GM12878 (cell line): ENCODE measurements at regions not wholly inside any gene's neighbourhood (a gene's known extent, or its start where the extent isn't known, plus 50 kb on each side); places are given as distances from the start of the nearest gene placed in this dataset.

Experiments used
- CBFB ChIP-seq: IDR thresholded peaks from 2 replicates; pipeline ENCODE4 v1.6.1; 2016; ENCODE audit warnings: antibody characterized with exemption, low read depth
- CTCF ChIP-seq, 3 experiments: IDR thresholded peaks in 2 of 3; conservative IDR thresholded peaks in 1 of 3; 2 replicates each; pipeline ENCODE4 v1.5.1; 2011; ENCODE audit warnings: low read depth in 3 of 3, low read length in 3 of 3, mild to moderate bottlenecking in 3 of 3, control low read depth in 2 of 3, moderate library complexity in 2 of 3, inconsistent platforms in 1 of 3, mixed read lengths in 1 of 3; ENCODE audit not compliant: control insufficient read depth in 2 of 3, insufficient read depth in 1 of 3; ENCODE audit errors: extremely low read depth in 1 of 3
- FOS ChIP-seq: IDR thresholded peaks from 3 replicates; pipeline ENCODE4 v1.6.1; 2011; ENCODE audit warnings: borderline replicate concordance; ENCODE audit not compliant: insufficient read length; ENCODE audit errors: extremely low read depth
- FOXK2 ChIP-seq: fragments of 450-650 bp; IDR thresholded peaks from 2 replicates; pipeline ENCODE4 v1.6.1; 2017; ENCODE audit warnings: mild to moderate bottlenecking, moderate library complexity
- HDAC6 ChIP-seq: fragments of 200-600 bp; sonication (generic); IDR thresholded peaks from one replicate; pipeline ENCODE4 v1.8.0; 2017; ENCODE audit warnings: antibody characterized with exemption; ENCODE audit not compliant: unreplicated experiment
- POLR2A ChIP-seq: IDR thresholded peaks from 2 replicates; pipeline ENCODE4 v1.6.1; 2011; ENCODE audit warnings: low read depth, mild to moderate bottlenecking, low read length
- RELB ChIP-seq: fragments of 450-650 bp; IDR thresholded peaks from 2 replicates; pipeline ENCODE4 v1.6.1; 2017; ENCODE audit warnings: low read depth, mild to moderate bottlenecking, moderate library complexity
- RFX5 ChIP-seq: IDR thresholded peaks from 2 replicates; pipeline ENCODE4 v1.6.1; 2011; ENCODE audit warnings: low read depth, low read length, improper control_type of control experiment
- SIN3A ChIP-seq: IDR thresholded peaks from 2 replicates; pipeline ENCODE4 v1.6.1; 2012; ENCODE audit warnings: low read depth, low read length, improper control_type of control experiment
- SMC3 ChIP-seq: IDR thresholded peaks from 2 replicates; pipeline ENCODE4 v1.6.1; 2011; ENCODE audit warnings: low read length, improper control_type of control experiment, borderline replicate concordance
- YY1 ChIP-seq: IDR thresholded peaks from 2 replicates; pipeline ENCODE4 v1.6.1; 2011; ENCODE audit warnings: low read depth, mild to moderate bottlenecking, low read length
- ZBTB33 ChIP-seq: fragments of 450-650 bp; IDR thresholded peaks from 2 replicates; pipeline ENCODE4 v1.6.1; 2017; ENCODE audit warnings: mild to moderate bottlenecking

DNA sequence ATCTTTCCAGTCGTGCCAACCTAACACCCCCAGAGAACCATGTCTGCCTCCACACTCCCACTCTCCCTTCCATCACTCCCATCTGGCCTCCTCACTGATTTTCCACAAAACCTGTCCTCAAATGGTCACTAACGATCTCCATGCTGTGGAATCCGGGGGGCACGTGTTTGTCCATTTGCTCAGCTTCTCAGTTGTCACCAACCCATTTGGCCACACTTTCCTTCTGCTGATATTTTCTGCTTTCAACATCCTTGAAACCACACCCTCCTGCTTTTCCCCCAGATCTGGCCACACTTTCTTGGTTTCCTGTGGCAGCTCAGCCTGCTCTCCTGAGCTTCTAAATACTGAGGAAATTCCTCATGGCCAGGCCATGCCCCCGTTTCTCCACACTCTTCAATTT is 257.2 kb upstream of the NSMCE3 start:
- TF ChIP-seq POLR2A (no peak), YY1 (no peak), CTCF (IDR thresholded peaks at IDR 0.05 in 2 of 3, conservative IDR thresholded peaks at IDR 0.05 in 1 of 3; ENCODE audit: control insufficient read depth in 2 of 3, extremely low read depth in 1 of 3, insufficient read depth in 1 of 3, low read depth in 3 of 3, low read length in 3 of 3) (no peak), SMC3 (no peak), RFX5 (no peak), CBFB (no peak), RELB (no peak), FOS (no peak), HDAC6 (no peak), SIN3A (no peak), FOXK2 (no peak), ZBTB33 (no peak)
